H9 (cell line): ENCODE measurements at regions not wholly inside any gene's neighbourhood (a gene's known extent, or its start where the extent isn't known, plus 50 kb on each side); places are given as distances from the start of the nearest gene placed in this dataset.

Experiments
- DNase-seq: peaks from one replicate; pipeline ENCODE4 v3.0.0-alpha.2; 2017
- H2AFZ ChIP-seq: one replicate; pipeline ENCODE4 v1.6.1; 2013; ENCODE audit warnings: mild to moderate bottlenecking, low read length, control low read depth, moderate library complexity
- H2AK5ac ChIP-seq: 2 replicates; pipeline ENCODE4 v1.6.1; 2013; ENCODE audit warnings: low read length, control low read depth, mixed read lengths; ENCODE audit not compliant: insufficient read length
- H2BK120ac ChIP-seq: one replicate; pipeline ENCODE4 v1.6.1; 2013; ENCODE audit warnings: low read depth, mild to moderate bottlenecking, low read length, control low read depth, inconsistent platforms; ENCODE audit not compliant: poor library complexity, severe bottlenecking
- H2BK12ac ChIP-seq: 2 replicates; pipeline ENCODE4 v1.6.1; 2013; ENCODE audit warnings: low read length, control low read depth, mixed read lengths, low read depth; ENCODE audit not compliant: insufficient read length
- H2BK15ac ChIP-seq: 2 replicates; pipeline ENCODE4 v1.6.1; 2013; ENCODE audit warnings: low read depth, low read length, control low read depth
- H2BK20ac ChIP-seq: one replicate; pipeline ENCODE4 v1.6.1; 2013; ENCODE audit warnings: low read depth, mild to moderate bottlenecking, low read length, control low read depth, inconsistent platforms; ENCODE audit not compliant: poor library complexity, severe bottlenecking
- H2BK5ac ChIP-seq: 2 replicates; pipeline ENCODE4 v1.6.1; 2013; ENCODE audit warnings: low read length, control low read depth, mixed read lengths; ENCODE audit not compliant: insufficient read length
- H3K14ac ChIP-seq: 2 replicates; pipeline ENCODE4 v1.6.1; 2013; ENCODE audit warnings: low read length, control low read depth; ENCODE audit not compliant: insufficient read depth
- H3K18ac ChIP-seq: 2 replicates; pipeline ENCODE4 v1.6.1; 2013; ENCODE audit warnings: low read depth, mild to moderate bottlenecking, mixed read lengths, low read length, control low read depth; ENCODE audit not compliant: insufficient read length
- H3K23ac ChIP-seq: 2 replicates; pipeline ENCODE4 v1.6.1; 2013; ENCODE audit warnings: low read length, control low read depth, mixed read lengths, low read depth; ENCODE audit not compliant: insufficient read length
- H3K23me2 ChIP-seq: 2 replicates; pipeline ENCODE4 v1.6.1; 2013; ENCODE audit warnings: low read depth, mild to moderate bottlenecking, mixed read lengths, low read length, control low read depth; ENCODE audit not compliant: insufficient read length, poor library complexity, severe bottlenecking
- H3K27ac ChIP-seq: 2 replicates; pipeline ENCODE4 v1.5.1; 2013; ENCODE audit warnings: low read length, control low read depth, mixed read lengths, low read depth; ENCODE audit not compliant: insufficient read length
- H3K27me3 ChIP-seq: 2 replicates; pipeline ENCODE4 v1.6.1; 2013; ENCODE audit warnings: low read length, control low read depth, inconsistent platforms; ENCODE audit not compliant: insufficient read depth
- H3K4ac ChIP-seq: 2 replicates; pipeline ENCODE4 v1.6.1; 2013; ENCODE audit warnings: low read depth, mild to moderate bottlenecking, control low read depth, inconsistent platforms, low read length, moderate library complexity
- H3K4me1 ChIP-seq: 2 replicates; pipeline ENCODE4 v1.6.1; 2013; ENCODE audit warnings: low read length, control low read depth, inconsistent platforms; ENCODE audit not compliant: insufficient read depth
- H3K4me2 ChIP-seq: 2 replicates; pipeline ENCODE4 v1.6.1; 2013; ENCODE audit warnings: low read length, control low read depth, mixed read lengths; ENCODE audit not compliant: insufficient read length, insufficient read depth
- H3K56ac ChIP-seq: 2 replicates; pipeline ENCODE4 v1.6.1; 2013; ENCODE audit warnings: low read depth, mild to moderate bottlenecking, mixed read lengths, low read length, control low read depth; ENCODE audit not compliant: insufficient read length
- H3K79me1 ChIP-seq: 2 replicates; pipeline ENCODE4 v1.6.1; 2013; ENCODE audit warnings: low read depth, mild to moderate bottlenecking, moderate library complexity, low read length, control low read depth, inconsistent platforms; ENCODE audit not compliant: insufficient read depth, poor library complexity, severe bottlenecking
- H3K79me2 ChIP-seq: 2 replicates; pipeline ENCODE4 v1.6.1; 2013; ENCODE audit warnings: low read length, control low read depth, inconsistent platforms; ENCODE audit not compliant: insufficient read depth
- H3K9ac ChIP-seq: 2 replicates; pipeline ENCODE4 v1.6.1; 2013; ENCODE audit warnings: low read length, control low read depth, mixed read lengths; ENCODE audit not compliant: insufficient read length; ENCODE audit errors: extremely low read depth
- H3K9me3 ChIP-seq: one replicate; pipeline ENCODE4 v1.6.1; 2013; ENCODE audit warnings: low read depth, low read length, inconsistent platforms; ENCODE audit not compliant: control insufficient read depth
- H3T11ph ChIP-seq: one replicate; pipeline ENCODE4 v1.6.1; 2013; ENCODE audit warnings: mild to moderate bottlenecking, low read length, control low read depth, inconsistent platforms
- H4K20me1 ChIP-seq: one replicate; pipeline ENCODE4 v1.6.1; 2013; ENCODE audit not compliant: control insufficient read depth, insufficient read length, insufficient read depth
- H4K5ac ChIP-seq: 2 replicates; pipeline ENCODE4 v1.6.1; 2013; ENCODE audit warnings: low read depth, mild to moderate bottlenecking, mixed read lengths, low read length, control low read depth; ENCODE audit not compliant: insufficient read length
- H4K8ac ChIP-seq: replicated peaks from 2 replicates; pipeline ENCODE4 v1.6.1; 2013; ENCODE audit warnings: low read length, control low read depth, mixed read lengths, low read depth; ENCODE audit not compliant: insufficient read length
- H4K91ac ChIP-seq: 2 replicates; pipeline ENCODE4 v1.6.1; 2013; ENCODE audit warnings: low read depth, mild to moderate bottlenecking, moderate library complexity, mixed read lengths, low read length, control low read depth; ENCODE audit not compliant: insufficient read length
- H3K27ac Mint-ChIP-seq, 3 experiments: 2 replicates in 2 of 3; 3 replicates in 1 of 3; pipeline ENCODE4 v1.8.0; 2020 to 2021; ENCODE audit warnings: mixed read lengths in 3 of 3, mild to moderate bottlenecking in 1 of 3, moderate library complexity in 1 of 3
- H3K27me3 Mint-ChIP-seq: 2 replicates; pipeline ENCODE4 v1.8.0; 2021; ENCODE audit warnings: low read depth, mild to moderate bottlenecking, moderate library complexity, mixed read lengths
- H3K36me3 Mint-ChIP-seq, 3 experiments: 2 replicates in 2 of 3; 3 replicates in 1 of 3; pipeline ENCODE4 v1.8.0; 2020 to 2021; ENCODE audit warnings: low read depth in 3 of 3, mixed read lengths in 3 of 3; ENCODE audit not compliant: insufficient read depth in 1 of 3
- H3K4me1 Mint-ChIP-seq, 2 experiments: 2 replicates each; pipeline ENCODE4 v1.8.0; 2020; ENCODE audit warnings: mixed read lengths in 2 of 2
- H3K4me3 Mint-ChIP-seq, 2 experiments: 2 replicates in 1 of 2; 3 replicates in 1 of 2; pipeline ENCODE4 v1.8.0; 2020 to 2021; ENCODE audit warnings: mild to moderate bottlenecking in 2 of 2, mixed read lengths in 2 of 2, moderate library complexity in 1 of 2
- H3K9me3 Mint-ChIP-seq, 2 experiments: 2 replicates in 1 of 2; 3 replicates in 1 of 2; pipeline ENCODE4 v1.8.0; 2020; ENCODE audit warnings: mild to moderate bottlenecking in 2 of 2, mixed read lengths in 2 of 2, moderate library complexity in 1 of 2
- WGBS: extraction: QIAGEN DNeasy Blood & Tissue Kit; methylation state at CpG from one replicate; pipeline ENCODE4 v1.1.7; 2013; ENCODE audit warnings: missing lambda C conversion rate, low lambda C conversion rate, mixed read lengths; ENCODE audit not compliant: insufficient read length; ENCODE audit errors: extremely low coverage; 5-methylcytosine and 5-hydroxymethylcytosine counted together
- TF ChIP-seq, protein P1 (sequence below): fragments of 200-600 bp; sonication (generic); conservative IDR thresholded peaks from 3 replicates; pipeline ENCODE4 v1.8.0; 2021; ENCODE audit warnings: antibody characterized with exemption, mild to moderate bottlenecking

GRCh38 chr4:189530848-189531247 is 409.8 kb upstream of the FRG1 start:
- H4K8ac ChIP-seq: no peak overlapping the region
- no peak overlapping the region for H3K14ac ChIP-seq
- Mint-ChIP-seq H3K9me3 (peaks cover 77 to 84% of the 10 kb centered on the region in 2 experiments), H3K27me3 (no peaks in the 10 kb centered on the region), H3K27ac (no peak overlapping the region), H3K36me3 (peaks cover 0 to 35% (median 6%) of the 10 kb centered on the region in 3 experiments; a peak in 6 of 7 replicates), H3K4me1 (no peaks in the 10 kb centered on the region), H3K4me3 (no peak overlapping the region)
- H3K56ac ChIP-seq: no peak overlapping the region
- no peaks in the 10 kb centered on the region for H3K79me2 ChIP-seq
- H4K5ac ChIP-seq: no peak overlapping the region
- no peaks in the 10 kb centered on the region for H4K20me1 ChIP-seq
- H3K4ac ChIP-seq: no peak overlapping the region
- no peak overlapping the region for H2BK15ac ChIP-seq
- no peaks in the 10 kb centered on the region for H3K79me1 ChIP-seq
- H3K27me3 ChIP-seq: no peaks in the 10 kb centered on the region
- peaks cover 28% of the 10 kb centered on the region for H3K9me3 ChIP-seq
- H2BK5ac ChIP-seq: no peak overlapping the region
- no peak overlapping the region for H3K23ac ChIP-seq
- no peak overlapping the region for H3T11ph ChIP-seq
- TF ChIP-seq, protein P1, sequence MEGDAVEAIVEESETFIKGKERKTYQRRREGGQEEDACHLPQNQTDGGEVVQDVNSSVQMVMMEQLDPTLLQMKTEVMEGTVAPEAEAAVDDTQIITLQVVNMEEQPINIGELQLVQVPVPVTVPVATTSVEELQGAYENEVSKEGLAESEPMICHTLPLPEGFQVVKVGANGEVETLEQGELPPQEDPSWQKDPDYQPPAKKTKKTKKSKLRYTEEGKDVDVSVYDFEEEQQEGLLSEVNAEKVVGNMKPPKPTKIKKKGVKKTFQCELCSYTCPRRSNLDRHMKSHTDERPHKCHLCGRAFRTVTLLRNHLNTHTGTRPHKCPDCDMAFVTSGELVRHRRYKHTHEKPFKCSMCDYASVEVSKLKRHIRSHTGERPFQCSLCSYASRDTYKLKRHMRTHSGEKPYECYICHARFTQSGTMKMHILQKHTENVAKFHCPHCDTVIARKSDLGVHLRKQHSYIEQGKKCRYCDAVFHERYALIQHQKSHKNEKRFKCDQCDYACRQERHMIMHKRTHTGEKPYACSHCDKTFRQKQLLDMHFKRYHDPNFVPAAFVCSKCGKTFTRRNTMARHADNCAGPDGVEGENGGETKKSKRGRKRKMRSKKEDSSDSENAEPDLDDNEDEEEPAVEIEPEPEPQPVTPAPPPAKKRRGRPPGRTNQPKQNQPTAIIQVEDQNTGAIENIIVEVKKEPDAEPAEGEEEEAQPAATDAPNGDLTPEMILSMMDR: no peak
- no CpG with 5 or more reads among the region's 2 CpGs for WGBS
- H3K9ac ChIP-seq: no peak overlapping the region
- no peak overlapping the region for H4K91ac ChIP-seq
- H2AFZ ChIP-seq: no peak overlapping the region
- no peaks in the 10 kb centered on the region for H3K4me1 ChIP-seq
- no peaks in the 10 kb centered on the region for H3K23me2 ChIP-seq
- no peak overlapping the region for H3K18ac ChIP-seq
- no peak overlapping the region for H3K27ac ChIP-seq
- no peak overlapping the region for H2BK12ac ChIP-seq
- no peak overlapping the region for H2BK20ac ChIP-seq
- H3K4me2 ChIP-seq: no peak overlapping the region
- no peak overlapping the region for H2AK5ac ChIP-seq
- no peak overlapping the region for H2BK120ac ChIP-seq
- no peak for DNase-seq
